GM19452 (cell line): ENCODE measurements at regions not wholly inside any gene's neighbourhood (a gene's known extent, or its start where the extent isn't known, plus 50 kb on each side); places are given as distances from the start of the nearest gene placed in this dataset.

ENCODE experiments used
- ATAC-seq: cut with Tn5 transposase; IDR thresholded peaks from one replicate; pipeline ENCODE4 v1.9.1; 2021; ENCODE audit not compliant: unreplicated experiment

DNA sequence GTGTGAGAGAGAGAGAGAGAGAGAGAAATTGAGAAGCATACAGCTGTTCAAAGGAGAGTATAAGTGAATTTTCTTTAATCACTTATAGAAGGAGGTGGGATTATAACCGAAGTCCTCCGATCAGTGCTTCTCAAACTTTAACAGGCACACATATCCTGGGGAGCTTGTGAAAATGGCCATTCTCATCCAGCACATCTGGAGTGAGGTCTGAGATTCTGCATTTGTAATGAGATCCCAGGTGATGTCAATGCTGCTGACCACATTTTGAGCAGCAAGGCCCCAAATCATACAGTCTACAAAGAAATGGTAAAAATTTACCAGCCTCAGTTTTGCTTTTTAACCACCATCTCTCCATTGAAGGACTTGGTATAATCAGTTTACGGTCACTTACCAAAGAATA is 219.0 kb downstream of the PTEN start:
- ATAC-seq: peak; percentile 45

DNA sequence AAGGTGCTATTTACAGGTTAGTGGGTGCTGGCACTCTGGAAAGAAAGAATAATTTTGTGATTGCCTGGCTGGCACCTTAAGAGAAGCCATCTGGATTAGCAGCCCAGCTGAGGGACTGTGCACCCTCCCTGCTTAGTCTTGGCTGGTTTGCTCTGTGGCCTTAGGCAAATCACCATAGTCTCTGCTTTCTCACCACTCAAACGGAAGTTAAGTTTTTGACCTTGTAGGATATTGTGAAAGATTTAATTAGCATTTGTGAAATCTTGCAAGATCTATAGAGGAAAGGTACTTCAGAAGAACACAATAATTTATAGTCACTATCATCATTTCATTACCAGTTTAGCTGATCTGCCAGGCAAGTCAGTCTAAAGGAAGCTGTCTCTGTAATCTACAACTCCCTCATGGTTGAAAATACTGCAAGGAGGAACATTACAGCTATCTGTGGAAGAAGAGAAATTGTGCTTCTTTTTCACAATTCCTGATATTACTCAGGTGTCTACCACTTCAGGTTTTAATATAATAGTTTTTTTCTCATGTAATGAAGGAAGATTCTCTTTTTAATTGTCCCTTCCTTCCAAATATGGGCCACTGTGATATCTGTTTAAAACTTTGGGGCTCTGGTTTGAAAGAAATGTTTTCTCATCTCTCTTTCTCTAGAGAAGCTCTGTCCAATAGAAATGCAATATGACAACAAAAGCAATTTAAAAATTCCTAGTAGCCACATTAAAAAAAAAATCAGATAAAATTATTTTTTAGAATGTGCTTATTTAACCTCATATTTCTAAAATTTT is 219.6 kb downstream of the PTEN start:
- peak; percentile 77 for ATAC-seq

DNA sequence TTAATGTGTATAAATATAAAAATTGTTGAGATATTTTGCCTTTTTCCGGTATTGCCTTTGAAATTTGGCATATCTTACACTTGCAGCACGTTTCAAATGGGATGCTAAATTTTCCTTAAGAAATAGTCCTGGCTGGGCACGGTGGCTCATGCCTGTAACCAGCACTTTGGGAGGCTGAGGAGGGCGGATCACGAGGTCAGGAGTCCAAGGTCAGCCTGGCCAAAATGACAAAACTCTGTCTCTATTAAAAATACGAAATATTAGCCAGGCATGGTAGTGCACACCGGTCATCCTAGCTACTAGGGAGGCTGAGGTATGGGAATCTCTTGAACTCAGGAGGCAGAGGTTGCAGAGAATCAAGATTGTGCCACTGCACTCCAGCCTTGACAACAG is 220.2 kb downstream of the PTEN start:
- ATAC-seq: no peak

DNA sequence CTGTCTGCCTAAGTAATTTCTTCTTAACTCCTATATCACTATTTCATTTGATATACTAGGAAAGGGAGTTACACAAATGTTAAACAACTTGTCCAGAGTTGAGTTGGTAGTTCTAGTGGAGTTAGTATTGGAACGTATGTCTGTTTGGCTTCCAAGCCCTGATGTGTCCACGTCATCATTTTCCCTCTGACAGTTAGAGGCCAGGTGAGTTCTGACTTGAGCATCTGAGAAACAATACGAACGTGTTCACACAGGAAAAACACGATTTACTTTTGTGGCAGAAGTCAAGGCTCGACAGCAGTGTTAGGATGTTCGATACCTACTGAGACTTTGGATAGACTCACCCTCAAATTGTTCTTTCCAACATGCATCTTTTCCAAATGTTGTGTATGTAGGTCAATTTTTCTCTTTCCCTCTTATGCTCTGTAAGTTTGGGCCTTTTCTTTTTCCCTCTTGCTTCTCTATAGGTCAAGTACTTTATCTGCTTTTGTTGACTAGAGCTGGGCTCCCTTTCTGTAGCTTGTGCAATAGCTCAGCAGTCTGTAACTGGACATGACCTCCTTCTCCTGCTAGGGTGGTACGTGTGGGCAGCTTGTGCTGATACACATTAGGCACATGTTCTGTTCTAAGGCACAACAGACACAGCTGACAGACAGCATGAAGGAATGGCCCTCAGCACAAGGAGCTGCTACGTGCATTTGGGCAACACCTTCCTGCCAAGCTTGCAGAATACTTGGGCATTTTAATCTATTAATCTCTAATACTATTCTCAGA is 222.9 kb downstream of the PTEN start:
- no peak for ATAC-seq

DNA sequence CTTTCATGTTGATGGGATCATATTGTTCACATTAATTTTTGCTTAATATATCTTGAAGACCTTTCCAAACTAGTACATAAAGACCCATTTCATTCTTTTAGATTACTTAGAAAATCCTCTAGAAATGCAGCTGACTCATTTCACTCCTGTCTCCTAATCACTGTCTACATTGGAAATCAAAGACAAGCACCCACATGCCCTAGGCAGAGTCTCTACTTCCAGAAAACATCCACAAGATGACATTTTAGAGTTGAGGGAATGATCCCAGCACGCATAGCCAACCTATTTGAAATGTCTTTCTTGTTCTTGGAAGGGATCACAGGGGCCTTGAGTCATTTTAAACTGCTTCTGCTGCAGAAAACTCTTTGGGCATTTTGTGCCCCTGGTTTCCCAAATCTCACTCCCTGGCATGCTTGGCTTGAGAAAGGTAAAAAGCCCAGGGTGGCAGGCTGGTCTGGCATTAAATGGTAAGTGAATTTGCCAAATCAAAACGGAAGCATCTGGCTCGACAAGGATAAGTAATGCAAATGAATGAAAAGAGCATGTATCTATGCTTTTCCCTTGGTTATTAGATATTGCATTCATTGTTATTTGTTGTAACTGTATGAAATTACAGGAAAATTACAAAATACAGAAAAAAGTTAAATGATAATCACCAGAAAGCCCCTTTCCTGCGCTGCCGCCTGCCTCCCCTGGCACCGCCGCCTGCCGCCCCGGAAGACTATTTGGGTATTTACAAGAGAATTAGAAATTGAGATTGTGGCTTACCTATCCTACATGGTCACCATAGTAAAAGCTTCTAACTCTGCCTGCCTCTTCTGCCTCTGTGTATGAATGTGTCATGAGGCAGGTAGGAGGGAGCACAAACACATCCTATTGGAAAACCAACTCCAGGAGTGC is 225.3 kb downstream of the PTEN start:
- no peak for ATAC-seq

DNA sequence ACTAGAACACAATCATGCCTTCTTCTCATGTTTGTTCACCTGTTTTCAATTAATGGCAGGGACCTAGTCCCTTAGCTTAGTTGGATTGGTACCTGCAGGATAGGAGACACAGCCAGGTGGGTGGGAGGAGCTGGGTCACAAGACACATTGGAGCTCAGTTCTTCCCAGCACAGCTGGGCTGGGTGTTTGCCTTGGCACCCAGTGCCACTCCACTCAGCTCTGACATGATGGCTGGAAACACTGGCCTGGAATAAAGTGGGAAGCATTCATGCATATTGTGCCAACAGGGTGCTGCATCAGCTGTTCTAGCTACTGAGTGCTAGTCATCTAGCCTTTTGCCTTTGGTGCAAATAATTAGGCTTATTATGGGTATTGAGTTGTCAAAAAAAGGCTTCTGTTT is 226.1 kb downstream of the PTEN start:
- no peak for ATAC-seq

DNA sequence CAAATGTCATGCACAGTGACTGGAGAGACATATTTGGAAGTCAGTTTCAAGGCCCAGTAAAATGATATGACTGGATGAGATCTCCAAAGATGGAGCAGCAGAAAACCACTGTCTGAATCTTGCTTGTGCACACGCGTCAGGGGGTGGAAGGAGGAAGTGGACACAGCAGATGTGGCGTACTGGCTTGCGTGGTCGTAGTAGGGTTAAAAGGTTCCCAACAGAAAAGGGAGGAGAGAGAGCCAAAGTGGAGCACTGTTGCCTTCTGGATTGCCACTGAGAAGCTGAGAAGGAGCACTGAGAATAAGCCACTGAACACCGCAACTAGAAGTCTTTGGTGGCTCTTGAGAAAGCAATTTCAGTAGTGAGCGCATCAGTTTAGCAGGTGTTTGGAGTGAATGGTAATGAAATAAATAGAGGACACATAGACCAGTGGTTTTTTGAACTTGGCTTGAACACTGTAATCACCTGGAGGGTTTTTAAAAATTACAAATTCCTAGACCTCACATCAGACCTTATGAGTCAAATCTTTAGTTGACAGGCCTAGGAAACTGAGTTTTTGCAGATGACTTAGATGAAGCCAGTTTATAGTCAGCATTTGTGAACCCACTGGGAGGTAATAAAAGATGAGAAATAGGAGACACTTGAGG is 227.3 kb downstream of the PTEN start:
- no peak for ATAC-seq

DNA sequence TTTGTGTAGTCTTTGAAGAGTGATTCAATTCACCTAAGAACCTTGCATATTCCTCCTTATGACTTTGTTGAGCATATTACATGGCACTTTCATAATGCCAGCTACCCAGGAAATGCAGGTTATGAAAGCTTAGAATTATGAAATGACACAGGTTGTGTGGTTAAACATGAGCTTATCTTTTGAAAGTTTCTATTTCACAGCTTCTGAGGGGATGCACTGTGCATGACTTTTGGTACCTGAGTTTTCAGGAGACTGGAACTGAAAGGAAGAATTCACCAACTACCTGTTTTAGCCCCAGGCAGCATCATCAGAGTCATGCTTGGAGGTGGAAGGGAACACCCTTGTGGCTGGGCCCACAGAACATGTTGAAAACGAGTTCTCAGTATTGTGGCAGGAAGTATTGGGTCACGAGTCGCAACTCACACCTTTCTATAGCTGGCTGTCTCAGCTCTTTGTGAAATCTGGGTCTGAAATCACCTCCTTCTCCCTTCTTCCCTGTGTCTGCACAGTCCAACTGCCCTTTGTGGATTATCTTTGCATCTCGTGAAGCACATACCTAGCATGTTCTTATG is 228.2 kb downstream of the PTEN start:
- ATAC-seq: peak; percentile 87

DNA sequence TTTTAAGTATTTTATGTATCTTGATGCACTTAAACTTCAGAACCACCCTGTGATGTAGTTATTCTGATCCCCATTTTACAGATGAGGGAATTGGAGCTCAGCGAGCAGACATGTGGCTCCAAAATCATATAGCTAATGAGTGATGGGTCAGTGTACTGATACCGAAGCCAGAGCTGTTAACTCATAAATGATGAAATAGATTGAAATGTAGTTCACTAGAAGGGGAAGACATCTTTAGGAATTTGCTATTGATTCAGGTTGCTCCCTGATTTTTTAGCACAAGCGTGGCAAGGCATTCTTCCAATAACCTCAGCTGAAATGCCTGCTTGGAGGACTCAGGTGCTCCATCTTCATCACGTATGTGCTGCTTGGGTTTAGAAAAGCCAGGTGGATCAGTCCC is 228.8 kb downstream of the PTEN start:
- ATAC-seq: no peak

DNA sequence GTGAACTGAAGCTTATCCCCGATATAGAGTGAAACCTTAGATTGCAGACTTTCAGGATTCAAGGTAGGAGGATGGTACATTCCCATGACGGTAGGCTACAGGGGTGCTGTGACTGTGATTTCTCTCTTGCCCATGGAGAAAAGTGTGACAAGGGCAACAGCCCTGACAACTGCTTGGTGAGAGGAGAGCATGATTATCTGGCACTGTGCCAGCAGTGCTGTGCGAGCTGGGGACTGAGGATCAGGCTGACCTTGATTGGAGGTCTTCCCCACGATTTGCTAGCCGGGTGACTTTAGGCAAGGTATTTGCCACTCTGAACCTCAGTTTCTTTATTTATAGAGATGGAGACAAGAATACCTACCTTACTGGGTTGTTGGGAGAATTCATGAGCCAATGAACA is 229.5 kb downstream of the PTEN start:
- ATAC-seq: no peak

DNA sequence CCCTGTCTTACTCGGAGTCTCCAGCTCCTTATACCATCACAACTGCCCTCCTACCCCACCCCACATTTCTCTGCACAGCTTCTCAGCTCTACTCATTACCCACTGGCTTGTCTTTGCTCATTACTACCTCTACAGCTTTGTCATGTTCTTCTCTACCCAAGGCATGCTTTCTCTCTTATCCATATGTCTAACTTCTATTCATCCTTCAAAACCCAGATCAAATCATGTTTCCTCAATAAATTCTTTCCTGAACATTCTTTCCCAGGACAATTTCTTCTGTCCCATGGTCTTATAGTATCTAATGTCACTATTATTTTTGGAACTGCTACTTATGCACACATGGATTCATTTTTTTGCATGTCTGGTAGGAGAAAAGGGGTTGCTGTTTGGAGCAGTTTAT is 231.4 kb downstream of the PTEN start:
- no peak for ATAC-seq

DNA sequence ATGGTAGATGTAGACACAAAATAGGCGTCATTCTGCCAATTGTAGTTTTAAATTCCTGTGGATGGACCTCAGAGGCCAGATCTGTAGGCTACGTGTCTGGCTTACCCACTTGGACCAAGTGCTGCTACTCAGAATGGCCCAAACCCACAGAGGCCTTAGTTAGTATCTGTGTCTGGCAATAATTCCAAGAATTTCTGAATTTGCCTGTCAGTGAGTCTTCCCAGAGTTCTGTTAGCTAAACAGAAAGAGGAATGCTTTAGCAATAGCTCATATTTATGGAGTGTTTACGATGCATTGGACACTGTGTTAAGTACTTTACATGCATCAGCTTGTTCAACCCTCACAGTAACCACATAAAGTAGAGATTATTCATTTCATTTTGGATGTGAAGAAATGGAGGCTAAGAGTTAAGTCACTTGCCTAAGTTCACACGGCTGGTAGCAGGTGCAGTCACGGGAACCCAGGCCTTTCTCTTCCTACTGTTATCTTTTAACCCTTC is 231.8 kb downstream of the PTEN start:
- no peak for ATAC-seq

DNA sequence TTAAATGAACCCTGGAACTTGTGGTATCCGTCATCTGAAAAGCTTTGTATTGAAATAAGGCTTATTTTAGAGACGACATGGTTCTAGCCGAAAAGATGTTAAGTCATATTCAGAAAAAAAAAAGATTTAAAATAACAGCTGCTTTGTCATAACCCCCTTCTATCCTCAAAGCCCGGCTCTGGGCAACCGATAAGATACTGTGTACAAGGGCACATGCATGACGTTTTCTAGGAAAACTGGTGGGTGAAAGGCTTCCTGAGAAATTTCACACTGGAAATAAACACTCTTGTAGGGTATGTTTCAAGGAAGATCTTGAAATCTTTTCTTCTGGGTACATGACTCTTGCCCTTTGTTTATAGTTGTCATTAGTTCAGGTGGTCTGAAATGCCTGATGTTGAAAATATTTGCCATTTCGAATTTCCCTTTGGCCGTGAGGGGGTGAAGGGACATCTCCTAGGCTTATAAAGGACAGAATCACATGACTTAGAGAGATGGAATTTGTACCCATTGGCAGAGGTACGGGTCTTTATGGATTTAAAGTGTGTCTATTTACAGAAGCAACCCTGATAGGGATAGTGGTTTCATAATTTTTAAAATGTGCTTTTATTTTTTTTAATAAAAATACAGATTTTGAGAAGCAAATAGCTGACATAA is 232.5 kb downstream of the PTEN start:
- ATAC-seq: no peak

DNA sequence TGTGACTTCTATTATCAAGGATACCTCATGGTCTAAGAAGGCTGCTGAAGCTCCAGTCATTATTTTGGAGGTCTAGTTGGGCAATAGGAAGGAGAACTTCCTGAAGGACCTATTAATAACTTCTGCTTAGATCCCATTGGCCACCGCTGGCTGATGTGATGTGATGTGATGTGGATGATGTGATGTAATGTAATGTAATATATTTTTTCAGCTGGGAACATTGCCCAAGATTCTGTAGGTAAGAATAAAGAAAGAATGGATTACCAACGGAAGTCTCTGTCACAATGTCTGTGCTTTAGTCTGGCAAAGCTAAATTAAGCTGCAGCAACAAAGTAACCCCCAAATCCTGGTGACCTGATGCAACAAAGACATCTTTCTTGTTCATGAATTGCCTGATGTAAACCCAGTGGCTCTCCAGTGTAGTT is 233.7 kb downstream of the PTEN start:
- no peak for ATAC-seq

DNA sequence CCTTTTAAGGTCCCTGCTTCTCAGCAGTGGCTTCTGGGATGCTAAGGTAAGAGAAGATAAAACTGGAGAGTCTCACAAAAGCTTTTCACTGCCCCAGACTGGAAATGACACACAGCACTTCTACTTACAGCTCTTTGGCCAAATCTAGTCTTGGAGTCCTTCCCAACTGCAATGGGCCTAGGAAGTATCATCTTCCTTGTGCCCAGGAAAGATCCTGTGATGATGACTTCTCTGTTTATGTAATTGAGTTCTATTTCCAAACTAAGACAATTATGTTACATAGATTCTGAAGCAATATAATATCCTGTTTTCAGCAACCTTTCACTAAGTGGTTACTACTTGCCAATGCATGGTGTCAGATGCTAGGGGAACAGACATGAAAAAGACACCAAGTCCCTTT is 234.1 kb downstream of the PTEN start:
- ATAC-seq: no peak

DNA sequence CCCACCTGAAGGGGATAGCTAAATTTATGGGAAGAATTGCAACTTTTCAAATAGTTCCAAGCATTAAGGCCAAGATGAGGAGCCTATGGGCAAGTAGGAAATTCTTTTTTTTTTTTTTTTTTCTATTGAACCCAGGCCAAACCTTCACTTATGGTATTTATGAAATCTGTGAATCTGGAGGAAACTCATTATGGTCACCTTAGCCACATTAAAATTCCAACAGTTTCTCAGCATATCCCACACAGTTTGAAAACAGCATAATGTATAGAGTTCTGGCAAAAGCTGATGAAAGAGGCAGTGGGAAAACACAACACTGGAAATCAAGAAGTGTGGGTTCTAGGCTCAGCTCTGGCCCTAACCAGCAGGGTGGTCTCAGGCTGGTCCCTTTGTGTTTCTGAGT is 236.9 kb downstream of the PTEN start:
- no peak for ATAC-seq

DNA sequence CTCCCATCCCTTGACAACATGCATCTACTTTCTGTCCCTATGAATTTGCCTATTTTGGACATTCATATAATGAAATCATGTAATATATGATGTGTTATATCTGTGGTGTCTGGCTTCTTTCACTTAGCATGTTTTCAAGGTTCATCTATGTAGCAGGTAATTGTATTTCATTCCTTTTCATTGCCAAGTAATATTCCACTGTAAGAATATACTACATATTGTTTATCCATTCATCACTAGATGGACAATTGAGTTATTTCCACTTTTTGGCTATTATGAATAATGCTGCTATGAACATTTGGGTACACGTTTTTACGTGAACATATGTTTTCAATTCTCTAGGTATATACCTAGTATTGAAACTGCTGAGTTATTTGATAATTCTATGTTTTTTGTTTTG is 238.2 kb downstream of the PTEN start:
- no peak for ATAC-seq

DNA sequence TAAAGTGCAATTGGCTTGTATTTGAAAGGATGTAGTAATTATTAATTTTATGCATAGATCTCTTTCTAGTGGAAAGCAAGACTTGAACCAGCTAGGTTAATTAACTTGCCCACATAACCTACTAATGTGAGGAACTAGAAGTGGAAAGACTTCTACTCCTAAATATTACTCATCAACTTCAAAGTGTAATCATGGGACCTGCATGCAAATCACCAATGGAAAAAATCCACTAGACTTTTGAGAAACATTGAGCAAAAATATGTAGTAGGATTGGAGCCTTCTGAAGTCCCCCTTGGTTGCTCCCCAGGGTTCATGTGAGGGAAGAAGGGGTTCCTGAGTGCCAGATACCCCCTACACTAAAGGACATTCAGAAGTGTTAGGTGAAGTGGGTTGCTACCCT is 240.2 kb downstream of the PTEN start:
- ATAC-seq: no peak

DNA sequence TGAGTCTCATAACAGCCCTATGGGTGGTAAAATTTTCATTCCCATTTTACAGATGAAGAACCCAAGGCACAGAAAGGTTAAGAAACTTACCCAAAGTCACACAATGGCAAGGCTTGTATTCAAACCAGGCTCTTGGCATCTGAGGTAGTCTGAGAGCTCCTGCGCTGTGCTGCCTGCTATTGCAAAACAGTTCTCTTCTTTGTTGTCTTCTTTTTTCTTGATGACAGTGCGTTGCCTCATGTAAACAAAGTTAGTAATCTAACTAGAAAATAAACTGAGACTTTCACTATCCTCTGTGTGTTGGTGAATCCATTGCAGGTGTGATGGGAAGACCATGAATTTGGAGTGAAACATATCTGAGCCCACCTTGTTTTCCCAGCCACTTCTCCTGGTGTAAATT is 240.8 kb downstream of the PTEN start:
- ATAC-seq: no peak

DNA sequence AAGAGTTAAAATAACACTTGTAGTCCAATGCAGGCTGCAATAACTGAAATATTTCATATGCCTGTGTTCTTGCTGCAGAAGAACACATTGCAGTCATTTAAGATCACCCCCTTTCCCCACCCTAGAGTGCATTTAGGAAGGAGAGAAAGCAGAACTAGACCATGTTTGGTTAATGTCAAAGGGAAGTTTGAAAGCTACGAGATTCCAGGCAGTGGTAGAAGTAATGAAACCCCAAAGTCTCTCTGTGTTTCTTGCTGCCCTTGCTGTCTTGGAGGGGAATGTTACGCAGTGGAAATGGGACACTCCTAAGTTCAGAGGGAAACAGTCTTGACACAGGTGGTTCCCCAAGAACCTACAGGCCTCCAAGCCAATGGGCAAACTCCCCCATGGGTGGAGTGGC is 242.9 kb downstream of the PTEN start:
- no peak for ATAC-seq
